ENCODE measurements at regions not wholly inside any gene's neighbourhood (a gene's known extent, or its start where the extent isn't known, plus 50 kb on each side); places are given as distances from the start of the nearest gene placed in this dataset. TPM values are rescaled to one million over a fixed set of nuclear protein-coding genes. Genes with fewer than 3 reads are reported as not detected.

GRCh38 chrX:117291760-117292159 is 824.9 kb downstream of the KLHL13 start:
- TF ChIP-seq, protein P1, sequence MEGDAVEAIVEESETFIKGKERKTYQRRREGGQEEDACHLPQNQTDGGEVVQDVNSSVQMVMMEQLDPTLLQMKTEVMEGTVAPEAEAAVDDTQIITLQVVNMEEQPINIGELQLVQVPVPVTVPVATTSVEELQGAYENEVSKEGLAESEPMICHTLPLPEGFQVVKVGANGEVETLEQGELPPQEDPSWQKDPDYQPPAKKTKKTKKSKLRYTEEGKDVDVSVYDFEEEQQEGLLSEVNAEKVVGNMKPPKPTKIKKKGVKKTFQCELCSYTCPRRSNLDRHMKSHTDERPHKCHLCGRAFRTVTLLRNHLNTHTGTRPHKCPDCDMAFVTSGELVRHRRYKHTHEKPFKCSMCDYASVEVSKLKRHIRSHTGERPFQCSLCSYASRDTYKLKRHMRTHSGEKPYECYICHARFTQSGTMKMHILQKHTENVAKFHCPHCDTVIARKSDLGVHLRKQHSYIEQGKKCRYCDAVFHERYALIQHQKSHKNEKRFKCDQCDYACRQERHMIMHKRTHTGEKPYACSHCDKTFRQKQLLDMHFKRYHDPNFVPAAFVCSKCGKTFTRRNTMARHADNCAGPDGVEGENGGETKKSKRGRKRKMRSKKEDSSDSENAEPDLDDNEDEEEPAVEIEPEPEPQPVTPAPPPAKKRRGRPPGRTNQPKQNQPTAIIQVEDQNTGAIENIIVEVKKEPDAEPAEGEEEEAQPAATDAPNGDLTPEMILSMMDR (IDR thresholded peaks at IDR 0.05; ENCODE audit: extremely low read depth, low read depth, low read length) = no peak
- Histone ChIP-seq H3K4me2 (ENCODE audit: insufficient read depth, low read length) (no peak overlapping the region), H3K79me2 (ENCODE audit: insufficient read depth, low read length) (no peaks in the 10 kb centered on the region), H3K36me3 (ENCODE audit: insufficient read depth, low read length) (no peaks in the 10 kb centered on the region), H3K27ac (ENCODE audit: low read depth, low read length) (no peak overlapping the region), H4K20me1 (ENCODE audit: insufficient read depth, low read length) (no peaks in the 10 kb centered on the region), H2AFZ (ENCODE audit: low read length) (no peak overlapping the region), H3K9me3 (ENCODE audit: low read depth, low read length) (no peaks in the 10 kb centered on the region), H3K4me3 (ENCODE audit: insufficient read depth, low read length) (no peak overlapping the region), H3K4me1 (ENCODE audit: insufficient read depth, low read length) (no peaks in the 10 kb centered on the region), H3K27me3 (ENCODE audit: insufficient read depth, low read length) (no peaks in the 10 kb centered on the region)
- no peak for DNase-seq (ENCODE audit: insufficient read length, low spot score, missing footprints)

GRCh38 chrX:117274965-117275364 is 812.2 kb upstream of the CT83 start:
- no peaks in the 10 kb centered on the region for H3K4me1 ChIP-seq (ENCODE audit: insufficient read depth, low read length)
- DNase-seq (ENCODE audit: insufficient read length, low spot score, missing footprints) = no peak
- TF ChIP-seq, protein P1 (IDR thresholded peaks at IDR 0.05; ENCODE audit: extremely low read depth, low read depth, low read length) = no peak
- no peaks in the 10 kb centered on the region for H3K79me2 ChIP-seq (ENCODE audit: insufficient read depth, low read length)
- H3K9me3 ChIP-seq (ENCODE audit: low read depth, low read length) = no peaks in the 10 kb centered on the region
- H3K36me3 ChIP-seq (ENCODE audit: insufficient read depth, low read length) = no peaks in the 10 kb centered on the region
- no peaks in the 10 kb centered on the region for H4K20me1 ChIP-seq (ENCODE audit: insufficient read depth, low read length)
- no peak overlapping the region for H3K27ac ChIP-seq (ENCODE audit: low read depth, low read length)
- no peak overlapping the region for H3K4me2 ChIP-seq (ENCODE audit: insufficient read depth, low read length)
- no peak overlapping the region for H3K4me3 ChIP-seq (ENCODE audit: insufficient read depth, low read length)
- H3K27me3 ChIP-seq (ENCODE audit: insufficient read depth, low read length) = no peaks in the 10 kb centered on the region
- no peak overlapping the region for H2AFZ ChIP-seq (ENCODE audit: low read length)

Small RNAs in the stretch of these regions (small RNA-seq; reads per million reads assigned to genes)
- not detected for gene AC005002.2

All from osteoblast (primary cell).